ENCODE measurements at regions not wholly inside any gene's neighbourhood (a gene's known extent, or its start where the extent isn't known, plus 50 kb on each side); places are given as distances from the start of the nearest gene placed in this dataset.
"Not testable (repeated sequence)": the region's sequence is repeated elsewhere in the genome, so short reads cannot be mapped to it uniquely, and the experiment has no call there.

DNA sequence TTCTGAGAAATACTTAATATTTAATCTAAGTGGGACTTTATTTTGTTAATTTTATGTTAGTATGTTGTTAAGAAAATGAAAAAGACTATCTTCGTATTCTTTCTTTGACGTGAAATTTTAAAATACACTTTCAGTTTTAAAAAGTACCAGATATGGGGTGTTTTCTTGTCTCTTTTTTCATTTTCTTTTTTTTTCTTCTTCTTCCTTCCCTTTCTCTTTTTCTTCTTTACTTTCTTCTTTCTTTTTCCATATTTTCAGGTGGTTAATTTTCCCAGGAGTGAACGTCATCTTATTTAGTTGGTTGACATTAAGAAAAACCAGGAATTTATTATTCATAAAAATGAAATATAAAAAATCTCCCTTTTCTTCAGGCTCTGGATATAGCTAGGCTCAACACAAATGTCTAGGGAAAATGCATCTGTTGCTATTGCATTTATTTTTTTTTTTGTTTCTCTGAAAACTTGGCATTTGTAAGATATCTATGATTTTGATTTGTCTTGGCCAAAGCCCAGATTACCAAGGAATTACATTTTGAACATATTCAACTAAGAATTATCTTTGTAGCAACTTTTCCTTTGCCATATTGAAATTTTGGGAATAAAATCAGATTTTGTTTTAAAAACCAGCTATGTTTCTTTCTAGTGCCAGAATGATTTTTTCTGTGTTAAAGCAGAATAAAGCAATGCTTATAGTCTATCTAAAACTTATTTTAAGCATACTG lies 241.3 kb upstream of the FOXP2 start:
- TF ChIP-seq POLR2A (IDR thresholded peaks at IDR 0.05) = no peak
- TF ChIP-seq, protein P1, sequence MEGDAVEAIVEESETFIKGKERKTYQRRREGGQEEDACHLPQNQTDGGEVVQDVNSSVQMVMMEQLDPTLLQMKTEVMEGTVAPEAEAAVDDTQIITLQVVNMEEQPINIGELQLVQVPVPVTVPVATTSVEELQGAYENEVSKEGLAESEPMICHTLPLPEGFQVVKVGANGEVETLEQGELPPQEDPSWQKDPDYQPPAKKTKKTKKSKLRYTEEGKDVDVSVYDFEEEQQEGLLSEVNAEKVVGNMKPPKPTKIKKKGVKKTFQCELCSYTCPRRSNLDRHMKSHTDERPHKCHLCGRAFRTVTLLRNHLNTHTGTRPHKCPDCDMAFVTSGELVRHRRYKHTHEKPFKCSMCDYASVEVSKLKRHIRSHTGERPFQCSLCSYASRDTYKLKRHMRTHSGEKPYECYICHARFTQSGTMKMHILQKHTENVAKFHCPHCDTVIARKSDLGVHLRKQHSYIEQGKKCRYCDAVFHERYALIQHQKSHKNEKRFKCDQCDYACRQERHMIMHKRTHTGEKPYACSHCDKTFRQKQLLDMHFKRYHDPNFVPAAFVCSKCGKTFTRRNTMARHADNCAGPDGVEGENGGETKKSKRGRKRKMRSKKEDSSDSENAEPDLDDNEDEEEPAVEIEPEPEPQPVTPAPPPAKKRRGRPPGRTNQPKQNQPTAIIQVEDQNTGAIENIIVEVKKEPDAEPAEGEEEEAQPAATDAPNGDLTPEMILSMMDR (IDR thresholded peaks at IDR 0.05) = no peak
- no peak for DNase-seq (ENCODE audit: low spot score in 2 of 2)
- WGBS, 2 donors = 92 to 96% methylated on average over 3 of the region's 3 CpGs
- no peak overlapping the region for H3K4me3 ChIP-seq (ENCODE audit: low read depth, poor library complexity, severe bottlenecking)
- intact Hi-C loops (cut with DNase I; ENCODE audit: low total_unique reads) = no loop called here

DNA sequence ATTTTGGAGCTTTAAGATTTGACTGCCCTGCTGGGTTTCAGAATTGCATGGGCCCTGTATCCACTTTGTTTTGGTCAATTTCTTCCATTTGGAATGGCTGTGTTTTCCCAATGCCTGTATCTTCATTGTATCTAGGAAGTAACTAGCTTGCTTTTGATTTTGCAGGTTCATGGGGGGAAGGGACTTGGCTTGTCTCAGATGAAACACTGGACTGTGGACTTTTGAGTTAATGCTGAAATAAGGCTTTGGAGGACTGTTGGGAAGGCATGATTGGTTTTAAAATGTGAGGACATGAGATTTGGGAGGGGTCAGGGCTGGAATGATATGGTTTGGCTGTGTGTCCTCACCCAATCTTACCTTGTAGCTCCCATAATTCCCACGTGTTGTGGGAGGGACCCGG lies 245.2 kb upstream of the FOXP2 start:
- intact Hi-C loops (cut with DNase I; ENCODE audit: low total_unique reads); DNase-seq (ENCODE audit: low spot score in 2 of 2); H3K4me3 ChIP-seq (ENCODE audit: low read depth, poor library complexity, severe bottlenecking): not testable (repeated sequence)
- WGBS, 2 donors = 88 to 96% methylated on average over 2 of the region's 2 CpGs

DNA sequence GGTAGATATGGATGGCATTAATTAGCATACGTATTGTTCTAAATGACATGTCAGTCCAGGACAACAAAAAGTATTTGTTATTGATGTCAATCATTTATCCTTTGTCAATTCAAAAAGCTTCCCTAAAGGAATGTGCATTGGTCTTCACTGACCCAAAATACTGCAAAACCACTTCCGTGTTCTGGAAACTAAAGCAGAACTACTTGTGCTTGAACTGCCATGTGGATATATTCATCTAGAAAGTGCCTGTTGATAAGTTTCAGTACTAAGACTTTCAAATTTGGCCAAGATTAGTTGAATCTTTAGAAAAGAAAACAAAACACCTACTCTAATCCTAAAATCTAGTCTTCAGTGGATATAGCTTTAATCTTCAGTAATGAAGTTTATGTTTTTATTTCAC lies 242.1 kb upstream of the PPP1R3A start:
- intact Hi-C loops (cut with DNase I; ENCODE audit: low total_unique reads) = no loop called here
- TF ChIP-seq, protein P1 (IDR thresholded peaks at IDR 0.05) = no peak
- TF ChIP-seq POLR2A (IDR thresholded peaks at IDR 0.05) = no peak
- 81 to 85% methylated on average over 2 of the region's 2 CpGs for WGBS, 2 donors

DNA sequence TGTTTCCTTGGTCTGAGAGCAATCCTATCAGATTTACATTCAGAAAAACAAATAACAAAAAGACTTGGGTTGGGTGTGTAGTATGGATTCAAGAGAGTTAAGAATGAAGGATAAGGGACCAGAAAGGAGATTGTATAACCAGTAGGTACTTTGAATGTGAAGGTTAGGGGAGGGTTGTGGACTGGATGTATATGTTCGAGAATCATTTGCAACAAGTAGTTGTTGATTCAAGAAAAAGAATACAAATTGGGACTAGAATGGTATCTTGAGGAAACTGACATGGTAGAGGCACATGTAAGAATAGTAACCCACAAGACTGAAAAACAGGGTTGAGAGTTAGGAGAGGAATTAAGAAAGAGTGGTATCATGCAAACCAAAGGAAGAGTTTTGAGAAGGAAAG lies 240.0 kb upstream of the PPP1R3A start:
- intact Hi-C loops (cut with DNase I; ENCODE audit: low total_unique reads) = no loop called here
- WGBS, 2 donors = 92 to 93% methylated on average over 1 of the region's 1 CpG
- TF ChIP-seq, protein P1 (IDR thresholded peaks at IDR 0.05) = no peak
- TF ChIP-seq POLR2A (IDR thresholded peaks at IDR 0.05) = no peak

More for the DNA sequence above, 242.1 kb upstream of the PPP1R3A start:
- H3K4me3 ChIP-seq (ENCODE audit: low read depth, poor library complexity, severe bottlenecking) = no peak overlapping the region
- no peak for DNase-seq (ENCODE audit: low spot score in 2 of 2)

DNA sequence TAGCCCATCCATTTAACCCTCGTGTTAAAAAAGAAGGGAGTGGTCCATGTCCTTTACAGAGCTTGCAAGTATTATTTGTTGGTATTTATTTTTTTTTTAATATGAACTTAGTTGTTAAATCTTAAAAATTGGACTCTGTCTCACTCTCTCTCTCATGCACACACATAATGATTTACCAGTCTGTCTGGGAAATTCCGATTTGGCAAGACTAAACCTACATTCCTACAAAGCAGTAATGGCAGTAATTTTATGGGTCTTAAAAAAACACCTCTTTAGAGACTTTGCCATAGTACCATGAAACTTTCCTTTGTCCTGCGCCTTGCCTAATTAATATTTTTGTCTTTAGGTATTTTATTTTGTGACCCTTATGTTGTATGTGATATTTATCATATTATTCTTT lies 239.5 kb upstream of the PPP1R3A start:
- TF ChIP-seq, protein P1 (IDR thresholded peaks at IDR 0.05) = no peak
- TF ChIP-seq POLR2A (IDR thresholded peaks at IDR 0.05) = no peak
- 72 to 74% methylated on average over 3 of the region's 3 CpGs for WGBS, 2 donors
- intact Hi-C loops (cut with DNase I; ENCODE audit: low total_unique reads) = no loop called here
- no peak for DNase-seq (ENCODE audit: low spot score in 2 of 2)
- no peak overlapping the region for H3K4me3 ChIP-seq (ENCODE audit: low read depth, poor library complexity, severe bottlenecking)

More for the DNA sequence above, 240.0 kb upstream of the PPP1R3A start:
- no peak for DNase-seq (ENCODE audit: low spot score in 2 of 2)
- no peak overlapping the region for H3K4me3 ChIP-seq (ENCODE audit: low read depth, poor library complexity, severe bottlenecking)

DNA sequence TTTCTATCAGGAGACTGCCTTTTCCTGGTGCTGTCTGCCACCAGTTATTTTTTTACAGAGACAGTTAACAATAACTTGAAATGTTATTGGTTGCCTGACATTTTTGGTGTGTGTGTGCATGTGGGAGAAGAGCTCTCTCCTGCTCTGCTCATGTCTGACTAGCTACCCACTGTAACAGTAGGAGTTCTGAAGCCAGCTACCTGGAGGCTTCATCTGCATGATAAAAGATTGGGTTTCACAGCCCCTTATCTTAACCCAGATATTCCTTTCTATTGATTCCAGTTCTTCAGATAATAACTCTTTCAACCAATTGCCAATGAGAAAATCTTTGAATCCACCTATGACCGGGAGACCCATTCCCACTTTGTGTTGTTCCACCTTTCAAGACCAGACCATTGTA lies 237.4 kb upstream of the PPP1R3A start:
- TF ChIP-seq, protein P1 (IDR thresholded peaks at IDR 0.05) = no peak
- no peak for TF ChIP-seq POLR2A (IDR thresholded peaks at IDR 0.05)
- no peak overlapping the region for H3K4me3 ChIP-seq (ENCODE audit: low read depth, poor library complexity, severe bottlenecking)
- 0 to 89% methylated on average over 1 of the region's 1 CpG for WGBS, 2 donors
- intact Hi-C loops (cut with DNase I; ENCODE audit: low total_unique reads) = no loop called here
- DNase-seq (ENCODE audit: low spot score in 2 of 2) = no peak
